Ramos (cell line): ENCODE measurements at regions not wholly inside any gene's neighbourhood (a gene's known extent, or its start where the extent isn't known, plus 50 kb on each side); places are given as distances from the start of the nearest gene placed in this dataset.

ENCODE experiments used
- in situ Hi-C: fragments of 300-500 bp; cut with MboI; formaldehyde crosslinking; loops from one replicate; pipeline ENCODE4 v1.14.3; 2022; ENCODE audit warnings: low sequenced_read_pairs; ENCODE audit not compliant: unreplicated experiment

DNA sequence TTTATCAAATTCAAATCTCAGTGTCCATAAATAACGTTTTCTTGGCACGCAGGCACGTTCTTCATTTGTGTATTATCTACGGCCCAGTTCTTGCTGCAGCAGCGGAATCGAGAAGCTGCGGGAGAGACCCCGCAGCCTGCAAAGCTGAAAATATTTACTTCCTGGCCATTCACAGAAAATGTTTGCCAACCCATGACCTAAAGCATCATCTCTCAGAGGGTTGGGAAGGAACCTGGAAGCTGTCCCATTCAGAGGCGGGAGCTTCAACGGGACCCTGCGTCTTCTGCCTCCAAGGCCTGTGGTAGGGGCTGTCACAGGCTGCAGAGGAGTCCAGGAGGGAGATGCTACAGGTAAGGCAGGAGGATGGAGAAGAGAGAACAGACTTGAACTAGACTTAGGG lies 319.2 kb downstream of the MN1 start:
- in situ Hi-C loops = no loop called here

DNA sequence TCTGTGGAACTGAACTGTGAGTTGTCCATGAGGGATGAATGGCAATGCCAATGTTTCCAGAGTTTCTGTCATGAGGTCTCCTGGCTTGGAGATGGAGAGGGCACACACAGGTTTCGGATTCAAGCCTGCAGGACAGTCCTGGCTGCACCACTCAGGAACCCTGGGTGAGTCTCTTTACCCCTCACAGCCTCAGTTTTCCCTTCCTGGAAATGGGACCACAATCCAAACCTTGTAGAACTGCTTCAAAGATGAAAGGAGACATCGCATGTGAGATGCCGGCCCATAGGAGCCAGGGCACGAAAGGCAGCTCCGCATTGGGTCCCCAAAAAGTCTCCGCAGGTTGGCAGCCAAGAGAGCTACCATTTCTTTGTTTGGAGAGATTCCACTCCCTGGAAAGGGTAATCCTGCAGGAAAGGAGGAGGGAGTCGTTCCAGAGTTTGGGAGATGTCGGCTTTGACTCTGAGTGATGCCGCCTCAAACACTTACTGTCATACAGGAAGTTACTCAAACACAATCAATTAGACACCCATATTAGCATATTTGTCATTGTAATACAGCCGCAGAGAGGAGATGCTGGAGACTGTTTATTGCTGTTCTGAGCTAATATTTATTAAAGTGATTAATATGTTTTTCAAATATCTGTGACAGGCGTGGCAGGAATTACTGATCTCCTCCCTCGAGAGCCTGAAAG lies 318.3 kb downstream of the MN1 start:
- in situ Hi-C loops = no loop called here

DNA sequence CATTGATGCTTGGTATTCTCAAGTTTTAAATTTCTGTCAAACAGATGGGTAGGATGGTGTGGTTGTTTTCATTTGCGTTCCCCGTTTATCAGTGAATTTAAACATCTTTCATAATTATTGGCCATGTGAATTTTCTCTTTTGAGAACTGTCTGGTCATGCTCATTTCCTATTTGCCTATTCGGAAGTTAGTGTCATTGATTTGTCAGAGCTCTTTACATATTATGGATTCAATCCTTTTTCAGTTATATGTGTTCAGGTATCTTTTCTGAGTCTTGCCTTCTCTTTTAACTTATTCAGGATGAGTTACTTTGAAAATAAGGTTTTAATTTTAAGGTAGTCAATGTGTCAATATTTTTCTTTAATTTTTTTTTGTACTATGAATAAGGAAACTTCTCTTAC lies 315.7 kb downstream of the MN1 start:
- in situ Hi-C loops = no loop called here

DNA sequence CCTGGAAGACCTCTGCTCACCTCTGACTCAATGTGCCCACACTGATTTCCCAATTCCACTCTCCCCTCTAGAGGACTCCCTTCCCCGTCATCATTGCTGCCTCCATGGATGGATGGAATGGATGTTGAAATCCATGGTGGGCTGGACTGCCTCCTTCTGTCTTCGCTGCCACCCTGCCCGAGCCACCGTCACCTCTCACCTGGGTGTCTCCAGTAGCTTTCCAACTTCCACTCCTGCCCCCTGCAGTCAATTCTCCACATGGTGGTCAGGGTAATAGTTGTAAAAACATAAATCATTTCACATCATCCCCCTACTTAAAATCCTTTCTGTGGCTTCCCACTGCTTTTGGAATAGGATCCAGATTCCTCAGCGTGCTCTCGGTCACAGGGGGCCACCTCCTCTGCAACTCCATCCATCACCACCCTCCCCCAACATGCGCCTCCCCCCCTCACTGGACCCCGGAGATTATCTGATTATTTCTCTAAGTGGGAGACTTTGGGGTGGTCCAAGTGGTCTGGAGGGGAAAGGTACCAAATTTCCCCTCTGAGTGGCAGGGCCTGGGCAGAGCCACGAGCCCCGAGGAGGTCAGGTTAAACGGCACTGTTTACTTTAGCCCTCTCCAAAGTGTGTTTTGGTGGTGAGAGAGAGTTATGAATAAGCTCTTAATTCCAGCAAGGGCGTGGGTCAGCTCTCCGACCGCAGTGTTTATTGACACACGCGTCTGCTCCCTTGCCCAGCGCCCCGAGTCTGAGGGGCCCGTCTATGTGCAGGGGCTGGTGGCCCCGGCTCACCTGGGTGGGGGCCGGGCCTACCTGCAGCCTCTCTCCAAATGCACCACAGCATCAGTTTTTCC lies 313.7 kb downstream of the MN1 start:
- in situ Hi-C loops = no loop called here

DNA sequence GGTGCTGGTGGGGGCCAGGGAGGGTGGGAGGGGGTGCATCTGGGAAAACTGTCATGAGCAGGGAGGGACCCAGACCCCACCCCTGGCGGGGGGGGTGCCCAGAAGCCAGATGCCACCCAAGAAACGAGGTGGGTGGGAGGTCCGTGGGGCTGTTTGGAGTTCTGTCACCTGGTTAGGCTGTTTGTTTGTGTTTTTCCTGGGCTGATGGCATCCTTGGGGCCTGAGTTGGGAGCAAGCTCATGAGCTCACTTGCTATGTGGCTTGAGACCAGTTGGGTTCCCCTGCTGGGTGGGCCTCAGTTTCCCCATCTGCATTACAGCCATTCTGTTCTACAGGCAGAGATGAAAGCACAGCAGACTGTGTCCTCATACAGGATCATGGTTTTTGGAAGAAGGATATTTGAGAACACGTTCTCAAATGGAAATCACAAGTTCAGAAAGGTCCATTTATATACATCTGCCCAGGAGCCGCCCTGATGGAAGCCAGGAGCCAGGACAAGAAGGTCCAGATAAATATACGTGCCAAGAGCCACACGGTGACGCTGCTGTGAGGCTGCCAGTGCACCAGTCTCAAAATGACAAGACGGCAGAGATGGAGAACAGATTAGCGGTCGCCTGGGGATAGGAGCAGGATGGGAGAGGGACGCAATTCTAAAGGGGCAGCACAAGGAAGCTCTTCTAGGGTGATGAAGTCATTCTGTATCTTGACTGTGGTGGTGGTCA lies 312.9 kb downstream of the MN1 start:
- in situ Hi-C loops = no loop called here

DNA sequence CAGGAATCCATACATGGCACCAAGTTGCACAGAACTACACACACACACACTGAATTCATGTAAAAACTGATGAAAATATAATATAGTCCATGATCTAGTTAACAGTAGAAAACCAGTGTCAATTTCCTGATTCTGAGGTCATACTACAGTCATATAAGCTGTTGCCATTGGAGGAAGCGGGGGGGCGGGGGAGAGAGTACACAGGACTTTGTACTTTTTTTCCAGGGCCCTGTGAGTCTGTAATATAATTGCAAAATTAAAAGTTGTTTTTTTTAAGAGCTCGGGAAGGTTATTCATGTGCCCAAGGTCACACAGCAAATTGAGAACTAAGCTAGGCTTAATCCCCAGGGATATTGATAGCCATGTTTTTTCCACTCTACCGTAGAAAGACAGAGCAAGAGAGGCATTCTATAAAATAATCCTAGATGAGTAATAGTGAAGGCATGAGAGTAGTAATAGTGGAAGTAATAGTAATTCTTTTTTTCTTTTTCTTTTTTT lies 312.3 kb downstream of the MN1 start:
- in situ Hi-C loops = no loop called here

DNA sequence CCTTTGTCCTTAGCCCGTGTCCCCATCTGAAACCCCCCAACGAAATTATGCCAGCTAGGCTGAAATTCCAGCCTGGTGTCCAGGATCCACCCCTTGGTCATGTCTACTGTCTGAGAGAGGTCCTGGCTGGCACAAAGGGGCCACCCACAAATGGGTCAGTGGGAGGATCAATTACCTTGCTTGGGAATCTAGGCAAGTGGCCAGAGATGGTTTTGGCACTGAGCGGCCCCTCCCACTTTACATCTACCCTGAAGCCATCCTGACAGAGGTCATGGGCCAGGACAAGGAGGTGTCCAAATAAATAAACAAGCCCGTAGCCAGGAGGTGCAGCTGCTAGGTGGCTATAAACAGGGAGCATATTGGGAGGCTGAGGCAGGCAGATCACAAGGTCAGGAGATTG lies 311.5 kb downstream of the MN1 start:
- in situ Hi-C loops = no loop called here

DNA sequence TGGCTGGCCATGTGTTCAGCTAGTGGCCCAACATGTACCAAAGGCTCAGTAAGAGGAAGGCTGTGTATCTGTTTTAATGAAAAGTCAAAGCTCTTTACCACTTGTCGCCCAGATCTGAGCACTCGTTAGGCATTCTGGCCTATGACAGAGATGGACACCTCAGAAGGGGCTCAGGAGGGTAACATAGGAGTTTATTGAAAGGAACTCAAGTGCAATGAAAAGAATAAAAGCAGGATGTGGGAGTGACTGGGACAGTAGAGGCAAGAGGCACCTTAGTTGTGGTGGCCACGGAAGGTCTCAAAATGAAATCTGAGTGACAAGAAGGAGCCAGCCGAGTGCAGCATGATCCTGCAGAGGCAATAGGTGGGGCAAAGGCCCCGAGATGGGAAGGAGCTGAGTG lies 309.7 kb downstream of the MN1 start:
- in situ Hi-C loops = no loop called here

DNA sequence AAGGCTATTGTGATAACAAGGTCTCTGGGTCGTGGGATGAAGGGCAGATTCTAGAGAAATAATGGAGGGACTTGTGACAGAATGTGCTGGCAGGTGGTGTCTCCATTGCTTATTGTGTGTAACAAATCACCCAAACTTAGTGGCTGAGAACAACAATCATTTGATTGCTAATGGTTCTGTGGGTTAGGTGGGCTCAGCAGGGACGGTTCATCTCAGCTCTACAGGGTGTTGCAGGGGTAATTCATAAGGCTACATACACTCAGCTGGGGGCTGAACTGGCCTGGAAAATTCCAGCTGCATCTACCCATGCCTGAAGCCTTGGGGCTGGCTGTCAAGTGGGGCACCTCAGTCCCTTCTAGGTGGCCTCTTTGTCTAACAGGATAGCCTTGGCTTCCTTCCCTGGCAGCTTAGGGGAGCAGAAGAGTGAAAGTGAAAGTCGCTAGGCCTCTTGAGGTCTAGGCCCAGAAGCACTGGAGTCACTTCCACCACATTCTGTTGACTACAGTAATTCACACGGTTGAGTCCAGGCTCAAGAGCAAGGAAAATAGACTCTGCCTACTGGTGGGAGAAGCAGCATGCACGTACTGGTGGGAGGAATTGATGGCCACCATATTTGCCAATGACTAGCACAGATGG lies 308.9 kb downstream of the MN1 start:
- in situ Hi-C loops = no loop called here

DNA sequence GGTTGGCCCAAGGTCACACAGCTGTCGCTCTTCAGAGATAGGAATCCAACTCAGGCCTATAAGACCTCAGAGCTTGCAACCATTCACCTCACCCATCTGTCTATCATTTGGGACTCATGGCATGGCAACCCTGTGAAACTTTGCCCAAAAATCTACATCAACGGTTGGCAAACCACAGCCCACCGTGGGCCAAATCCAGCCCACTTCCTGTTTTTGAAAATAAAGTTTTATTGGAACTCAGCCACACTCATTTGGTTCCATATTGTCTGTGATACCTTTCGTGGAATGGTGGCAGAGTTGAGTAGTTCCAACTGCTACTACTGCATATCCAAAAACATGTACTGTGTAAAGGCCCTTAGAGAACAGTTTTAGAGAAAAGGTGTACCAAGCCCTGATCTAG lies 307.8 kb downstream of the MN1 start:
- in situ Hi-C loops = no loop called here

DNA sequence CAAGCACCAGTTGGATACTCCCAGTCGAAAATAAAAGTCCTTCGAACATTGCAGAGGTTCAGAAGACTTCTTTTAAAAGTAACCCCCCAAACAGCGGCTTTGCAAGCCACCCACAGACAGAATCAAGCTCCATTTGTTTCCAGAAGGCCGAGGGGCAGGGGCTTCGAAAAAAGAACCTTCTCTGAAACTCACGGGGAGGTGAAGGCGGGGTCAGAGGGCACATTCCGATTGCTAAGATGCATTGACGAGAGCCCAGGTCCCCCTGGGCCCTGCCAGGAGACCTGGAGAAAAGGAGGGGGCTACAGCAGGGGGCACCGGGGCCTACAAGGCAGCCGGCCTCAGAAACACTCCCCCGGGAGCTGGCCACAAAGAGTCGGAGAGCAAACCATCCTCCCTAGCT lies 306.8 kb downstream of the MN1 start:
- in situ Hi-C loops = no loop called here

DNA sequence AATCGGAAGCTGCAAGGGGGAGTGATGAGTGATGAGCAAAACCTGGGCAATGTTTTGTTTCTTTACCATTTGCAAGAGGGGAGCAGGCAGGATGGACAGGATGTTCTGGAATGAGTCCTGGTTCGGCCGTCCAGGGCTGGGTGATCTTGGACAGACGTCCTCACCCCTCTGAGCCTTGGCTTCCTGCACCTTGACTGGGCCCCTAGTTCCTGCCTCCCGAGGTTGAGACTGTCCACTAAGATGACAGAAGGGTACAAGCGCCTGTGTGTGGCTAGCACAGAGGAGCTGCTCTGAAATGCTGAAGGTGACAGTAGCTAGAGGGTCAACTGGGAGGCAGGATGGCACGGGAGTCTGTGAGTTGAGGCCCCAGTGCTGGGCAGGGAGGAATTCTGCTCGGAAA lies 306.2 kb downstream of the MN1 start:
- in situ Hi-C loops = no loop called here

DNA sequence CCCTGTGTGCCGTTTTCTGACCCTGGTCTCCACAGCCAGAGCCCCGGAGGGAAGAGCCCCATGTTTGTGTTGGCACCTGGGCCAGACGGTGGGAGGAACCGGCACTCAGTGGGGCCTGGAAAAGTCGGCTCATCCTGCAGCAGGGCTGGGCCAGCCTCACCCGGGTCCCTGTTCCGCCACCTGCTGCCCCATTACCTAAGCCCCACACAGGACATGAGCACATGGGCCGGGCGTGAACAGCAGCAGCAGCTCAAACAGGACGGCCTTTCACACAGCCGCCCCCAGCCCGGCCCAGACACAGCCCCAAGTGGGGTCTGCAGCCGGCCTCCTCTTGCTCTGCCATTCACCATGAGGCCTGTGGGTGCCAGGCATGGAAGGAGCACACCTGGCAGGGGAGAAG lies 302.4 kb downstream of the MN1 start:
- in situ Hi-C loops = no loop called here

DNA sequence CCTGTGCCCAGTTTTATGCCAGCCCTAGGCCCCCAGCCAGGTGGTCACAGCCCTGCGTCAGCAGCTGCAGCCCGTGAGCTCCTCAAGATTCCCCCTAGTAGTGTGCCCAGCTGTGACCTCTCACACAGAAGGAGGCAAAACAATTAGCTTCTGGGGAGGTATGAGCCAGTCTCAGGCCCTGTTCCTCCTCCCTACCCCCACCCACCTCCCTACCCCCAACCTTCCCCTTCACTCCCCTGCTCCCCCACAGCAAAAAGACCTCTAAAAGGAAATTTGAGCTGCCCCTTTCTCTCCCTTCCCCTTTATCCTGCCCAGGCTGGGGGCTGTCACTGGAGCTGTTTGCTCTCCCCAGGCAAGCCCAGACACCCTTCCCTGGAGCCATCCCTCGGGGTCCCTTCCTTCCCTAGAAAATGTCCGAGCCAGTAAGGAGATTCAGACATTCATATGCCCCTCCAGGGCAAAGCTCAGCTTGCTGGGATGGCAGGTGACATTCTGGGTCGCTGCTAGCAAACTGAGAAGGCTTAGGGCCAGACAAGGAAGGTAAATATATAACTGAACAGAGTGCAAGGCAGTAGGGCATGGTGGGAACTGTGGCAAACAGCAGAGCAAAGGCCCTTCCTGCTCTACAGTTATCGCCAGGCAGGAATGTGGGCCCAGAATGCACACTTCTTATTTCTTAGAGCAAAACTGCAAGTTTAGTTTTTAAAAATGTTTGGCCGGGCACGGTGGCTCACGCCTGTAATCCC lies 300.2 kb downstream of the MN1 start:
- in situ Hi-C loops = no loop called here

DNA sequence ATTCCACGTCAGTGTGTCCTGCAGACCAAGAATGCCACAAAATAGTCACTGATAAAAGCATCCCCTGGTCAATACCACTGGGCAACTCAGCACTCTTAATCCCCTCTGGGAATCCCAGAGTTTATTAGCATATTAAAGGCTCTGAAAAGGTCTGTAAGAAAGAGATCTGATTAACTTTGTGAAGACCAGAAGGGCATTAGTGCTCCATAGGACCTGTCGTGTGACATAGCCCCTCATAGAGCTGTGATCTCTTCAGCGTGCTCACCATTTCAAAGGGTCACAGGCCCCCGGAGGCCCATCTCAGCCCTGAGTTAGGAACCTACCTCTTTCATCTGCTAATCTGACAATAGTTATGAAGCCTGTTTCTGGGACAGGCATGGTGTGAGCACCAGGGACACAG lies 299.2 kb downstream of the MN1 start:
- in situ Hi-C loops = no loop called here

DNA sequence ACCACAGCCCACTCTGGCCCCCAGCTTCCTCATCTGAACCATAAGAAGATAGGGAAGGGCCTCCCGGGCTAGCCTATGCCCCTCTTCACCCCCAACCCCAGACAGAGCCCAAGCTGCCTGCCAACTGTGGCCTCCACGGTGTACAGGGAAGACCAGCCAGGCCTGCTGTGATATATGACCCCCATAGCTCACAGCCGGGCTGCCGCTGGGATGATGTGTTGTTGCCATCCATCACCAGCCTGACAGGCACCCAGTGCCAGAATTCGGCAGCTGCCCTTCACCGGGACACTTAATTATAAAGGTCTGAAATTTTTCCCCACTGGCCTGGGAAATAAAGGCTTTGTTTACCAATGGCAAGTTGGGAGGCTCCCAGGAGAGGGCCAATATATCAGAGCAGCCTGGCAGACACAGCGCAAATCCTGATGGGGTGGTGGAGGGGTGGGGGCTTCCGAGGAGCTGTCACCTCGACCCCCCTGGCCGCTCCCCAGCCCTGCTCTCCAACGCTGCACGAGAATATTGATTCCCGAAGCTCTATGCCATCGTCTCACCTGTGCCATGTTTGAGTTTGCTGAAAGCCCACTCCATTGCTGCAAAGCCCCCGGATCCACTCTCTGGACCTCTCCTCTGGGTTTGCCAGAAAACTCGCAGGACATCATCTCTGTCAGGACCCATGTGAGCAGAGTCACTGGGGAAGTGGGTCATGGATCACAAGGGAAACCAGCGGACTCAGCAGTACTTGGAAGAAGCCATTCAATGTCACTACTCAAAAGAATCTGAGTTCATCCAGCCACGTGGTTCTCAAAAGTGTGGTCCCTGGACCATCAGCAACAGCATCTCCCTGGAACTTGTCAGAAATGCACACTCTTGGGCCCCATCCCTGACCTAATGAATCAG lies 296.9 kb downstream of the MN1 start:
- in situ Hi-C loops = no loop called here

DNA sequence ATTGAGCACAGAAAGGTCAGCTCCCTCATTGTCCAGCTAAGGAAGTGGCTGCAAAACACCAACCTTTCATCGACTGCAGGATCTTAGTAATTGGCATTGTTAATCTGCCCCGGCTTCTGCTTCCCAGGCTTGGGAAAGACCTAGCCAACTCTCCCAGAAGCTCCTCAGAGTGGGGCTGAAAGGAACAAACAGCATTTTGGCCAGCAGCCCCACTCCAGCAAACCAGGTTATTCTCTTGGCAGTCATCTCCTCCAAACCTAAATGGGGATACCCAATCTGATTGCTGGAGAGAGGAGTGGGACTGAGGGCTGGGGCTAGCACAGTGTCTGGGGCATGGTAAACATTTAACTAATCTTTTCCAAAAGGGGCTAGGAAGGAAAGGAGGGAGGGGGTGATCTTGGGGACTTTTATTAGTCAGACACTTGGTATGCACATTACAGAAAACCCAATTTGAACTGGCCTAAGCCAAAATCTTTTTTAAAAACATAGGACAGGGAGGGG lies 294.4 kb downstream of the MN1 start:
- in situ Hi-C loops = no loop called here

DNA sequence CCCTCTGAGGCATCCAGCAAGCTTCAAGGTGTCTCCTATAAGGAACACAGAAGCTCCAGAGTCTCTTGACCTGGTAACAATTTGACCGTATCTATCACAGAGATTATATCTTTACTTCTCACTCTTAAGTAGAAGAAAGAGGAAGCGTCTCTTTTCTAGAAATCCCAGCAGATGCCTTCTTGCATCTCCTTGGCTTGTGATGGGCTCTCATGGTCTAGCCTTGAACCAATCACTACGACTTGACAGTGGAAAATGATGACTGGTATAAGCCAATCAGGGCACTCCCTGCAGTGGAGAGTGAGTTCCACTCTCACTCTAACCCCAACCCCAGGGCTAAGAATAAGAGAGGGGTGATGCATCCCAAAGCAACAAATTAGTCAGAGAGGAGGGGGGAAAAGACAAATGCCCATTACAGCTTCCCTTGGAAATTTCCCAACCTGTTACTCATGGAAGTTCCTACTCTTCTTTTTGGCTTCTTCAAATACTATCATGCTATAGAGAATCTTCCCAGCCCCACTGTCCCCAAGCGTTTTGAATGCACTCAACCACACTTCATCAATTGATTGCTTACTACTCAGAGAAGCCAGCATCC lies 293.5 kb downstream of the MN1 start:
- in situ Hi-C loops = no loop called here
